Parathyroid adenoma (tissue), 2 donors: ENCODE measurements at regions not wholly inside any gene's neighbourhood (a gene's known extent, or its start where the extent isn't known, plus 50 kb on each side); places are given as distances from the start of the nearest gene placed in this dataset.

Experiments used
- H2AFZ ChIP-seq: fragments of 300-600 bp; sonication (generic); one replicate; pipeline ENCODE4 v1.7.0; 2017; ENCODE audit warnings: antibody characterized with exemption, mild to moderate bottlenecking
- H3K27ac ChIP-seq: fragments of 300-600 bp; sonication (generic); one replicate; pipeline ENCODE4 v1.7.0; 2017
- H3K27me3 ChIP-seq: fragments of 300-600 bp; sonication (generic); one replicate; pipeline ENCODE4 v1.7.0; 2017; ENCODE audit warnings: low read length; ENCODE audit not compliant: control insufficient read depth, insufficient read depth
- H3K36me3 ChIP-seq: fragments of 300-600 bp; sonication (generic); one replicate; pipeline ENCODE4 v1.7.0; 2017; ENCODE audit warnings: low read length; ENCODE audit not compliant: control insufficient read depth, insufficient read depth
- H3K4me1 ChIP-seq: fragments of 300-600 bp; sonication (generic); one replicate; pipeline ENCODE4 v1.7.0; 2017; ENCODE audit warnings: control low read depth
- H3K4me2 ChIP-seq: fragments of 300-600 bp; sonication (generic); one replicate; pipeline ENCODE4 v1.7.0; 2017; ENCODE audit warnings: low read length
- H3K4me3 ChIP-seq: fragments of 300-600 bp; sonication (generic); one replicate; pipeline ENCODE4 v1.7.0; 2017; ENCODE audit warnings: low read depth, low read length
- H3K79me2 ChIP-seq: fragments of 300-600 bp; sonication (generic); one replicate; pipeline ENCODE4 v1.7.0; 2017; ENCODE audit warnings: control low read depth
- H3K9ac ChIP-seq: fragments of 300-600 bp; sonication (generic); one replicate; pipeline ENCODE4 v1.7.0; 2017; ENCODE audit warnings: mild to moderate bottlenecking
- H3K9me3 ChIP-seq: fragments of 300-600 bp; sonication (generic); one replicate; pipeline ENCODE4 v1.7.0; 2017; ENCODE audit warnings: low read length; ENCODE audit not compliant: control insufficient read depth
- TF ChIP-seq, protein P1 (sequence below): fragments of 300-600 bp; sonication (generic); IDR thresholded peaks from one replicate; pipeline ENCODE4 v1.7.0; 2017; ENCODE audit warnings: antibody characterized with exemption, mild to moderate bottlenecking
- donor health status: primary hyperparathyroidism.

DNA sequence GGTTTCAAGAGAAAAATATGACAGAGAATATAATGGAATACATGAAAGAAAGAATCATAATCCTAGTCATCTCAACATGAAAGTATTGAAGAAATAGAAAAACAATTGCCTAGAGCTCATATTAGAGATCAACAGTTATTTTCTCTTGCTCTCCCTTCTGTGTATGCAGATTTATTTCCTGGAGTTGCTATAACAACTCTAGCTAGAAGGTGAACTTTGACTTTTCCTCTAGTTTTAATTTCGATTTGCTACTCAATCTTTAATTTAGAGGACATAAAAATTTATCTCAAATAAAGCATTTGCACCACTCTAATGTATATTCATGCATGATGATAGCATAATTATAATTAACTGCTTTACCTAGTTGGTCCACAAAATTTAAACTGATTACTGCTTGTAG lies 84.6 kb upstream of the PICALM start:
- no peaks in the 10 kb centered on the region for H3K36me3 ChIP-seq
- no peak overlapping the region for H3K9ac ChIP-seq
- H3K79me2 ChIP-seq, result no peaks in the 10 kb centered on the region
- H3K4me1 ChIP-seq, result peaks cover 25% of the 10 kb centered on the region
- TF ChIP-seq, protein P1, sequence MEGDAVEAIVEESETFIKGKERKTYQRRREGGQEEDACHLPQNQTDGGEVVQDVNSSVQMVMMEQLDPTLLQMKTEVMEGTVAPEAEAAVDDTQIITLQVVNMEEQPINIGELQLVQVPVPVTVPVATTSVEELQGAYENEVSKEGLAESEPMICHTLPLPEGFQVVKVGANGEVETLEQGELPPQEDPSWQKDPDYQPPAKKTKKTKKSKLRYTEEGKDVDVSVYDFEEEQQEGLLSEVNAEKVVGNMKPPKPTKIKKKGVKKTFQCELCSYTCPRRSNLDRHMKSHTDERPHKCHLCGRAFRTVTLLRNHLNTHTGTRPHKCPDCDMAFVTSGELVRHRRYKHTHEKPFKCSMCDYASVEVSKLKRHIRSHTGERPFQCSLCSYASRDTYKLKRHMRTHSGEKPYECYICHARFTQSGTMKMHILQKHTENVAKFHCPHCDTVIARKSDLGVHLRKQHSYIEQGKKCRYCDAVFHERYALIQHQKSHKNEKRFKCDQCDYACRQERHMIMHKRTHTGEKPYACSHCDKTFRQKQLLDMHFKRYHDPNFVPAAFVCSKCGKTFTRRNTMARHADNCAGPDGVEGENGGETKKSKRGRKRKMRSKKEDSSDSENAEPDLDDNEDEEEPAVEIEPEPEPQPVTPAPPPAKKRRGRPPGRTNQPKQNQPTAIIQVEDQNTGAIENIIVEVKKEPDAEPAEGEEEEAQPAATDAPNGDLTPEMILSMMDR, result no peak
- H3K4me3 ChIP-seq, result no peak overlapping the region
- H3K27me3 ChIP-seq, result no peaks in the 10 kb centered on the region
- peak overlapping the region; percentile 32 for H3K27ac ChIP-seq
- H3K9me3 ChIP-seq, result no peaks in the 10 kb centered on the region
- no peak overlapping the region for H3K4me2 ChIP-seq
- H2AFZ ChIP-seq, result peak overlapping the region; percentile 22

DNA sequence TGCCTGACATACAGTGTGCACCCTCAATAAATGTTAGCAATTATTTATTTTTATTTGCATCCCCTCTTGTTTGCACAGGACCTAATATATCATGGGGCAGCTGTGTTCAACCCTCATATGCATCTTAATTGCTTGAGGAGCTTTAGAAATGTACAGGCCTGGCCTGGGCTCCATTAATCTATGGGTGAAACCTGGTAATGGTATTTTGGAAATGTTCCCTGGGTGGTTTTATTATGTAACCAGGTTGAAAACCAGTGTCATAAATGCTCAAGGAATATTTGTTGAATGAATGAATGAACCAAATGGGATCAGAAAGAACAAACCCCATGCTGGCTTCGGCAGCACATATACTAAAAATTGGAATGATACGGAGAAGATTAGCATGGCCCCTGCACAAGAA lies 84.0 kb upstream of the PICALM start:
- Histone ChIP-seq H3K27ac (peak overlapping the region; percentile 32), H3K27me3 (no peaks in the 10 kb centered on the region), H3K9ac (no peak overlapping the region), H3K9me3 (no peaks in the 10 kb centered on the region), H3K4me2 (no peak overlapping the region), H3K4me1 (peaks cover 20% of the 10 kb centered on the region), H2AFZ (no peak overlapping the region), H3K36me3 (no peaks in the 10 kb centered on the region), H3K4me3 (no peak overlapping the region), H3K79me2 (no peaks in the 10 kb centered on the region)
- TF ChIP-seq, protein P1, result no peak

DNA sequence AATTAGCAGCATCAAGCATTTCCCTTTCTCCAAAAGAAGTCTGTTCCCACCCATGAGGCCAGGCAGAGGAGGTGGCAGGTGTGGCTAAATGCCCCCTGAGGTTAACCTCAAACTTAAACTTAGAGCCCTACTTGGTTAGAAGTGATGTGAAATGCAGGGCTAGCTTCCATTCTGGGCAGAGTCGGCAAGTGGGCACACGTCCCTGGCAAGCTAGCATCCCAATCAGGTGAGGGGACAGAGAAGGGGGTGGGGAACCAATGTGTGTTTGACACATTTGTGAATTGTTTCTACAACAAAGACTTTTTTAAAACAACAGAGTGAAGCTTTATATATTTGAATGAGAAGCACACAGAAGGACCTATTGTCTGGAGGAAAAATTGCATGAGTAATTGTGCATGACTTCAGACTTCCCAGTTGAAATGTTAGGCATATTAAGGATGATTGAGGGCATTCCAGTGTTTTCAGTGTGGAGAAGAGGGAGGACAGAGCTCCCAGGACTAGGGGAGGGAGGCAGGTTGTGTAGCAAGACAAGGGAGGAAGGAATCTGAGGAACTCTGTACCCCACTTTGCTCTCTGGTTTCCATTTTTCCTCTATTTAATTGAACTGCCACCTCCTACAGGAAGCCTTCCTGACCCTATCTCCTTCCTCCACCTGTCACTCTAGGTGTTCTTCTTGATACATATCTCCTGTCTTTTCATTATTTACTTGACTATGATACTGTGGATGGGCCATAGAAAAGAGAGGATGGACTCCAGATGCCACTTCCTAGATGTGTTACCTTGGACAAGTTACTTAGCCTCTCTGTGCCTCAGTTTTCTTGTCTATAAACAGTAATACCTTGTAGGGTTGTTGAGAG lies 83.3 kb upstream of the PICALM start:
- Histone ChIP-seq H3K27ac (peak overlapping the region; percentile 60), H3K27me3 (no peaks in the 10 kb centered on the region), H3K36me3 (no peaks in the 10 kb centered on the region), H3K9me3 (no peaks in the 10 kb centered on the region), H3K4me1 (peaks cover 13% of the 10 kb centered on the region), H3K9ac (no peak overlapping the region), H2AFZ (peak overlapping the region; percentile 50), H3K4me3 (no peak overlapping the region), H3K79me2 (no peaks in the 10 kb centered on the region), H3K4me2 (no peak overlapping the region)
- TF ChIP-seq, protein P1, result no peak

DNA sequence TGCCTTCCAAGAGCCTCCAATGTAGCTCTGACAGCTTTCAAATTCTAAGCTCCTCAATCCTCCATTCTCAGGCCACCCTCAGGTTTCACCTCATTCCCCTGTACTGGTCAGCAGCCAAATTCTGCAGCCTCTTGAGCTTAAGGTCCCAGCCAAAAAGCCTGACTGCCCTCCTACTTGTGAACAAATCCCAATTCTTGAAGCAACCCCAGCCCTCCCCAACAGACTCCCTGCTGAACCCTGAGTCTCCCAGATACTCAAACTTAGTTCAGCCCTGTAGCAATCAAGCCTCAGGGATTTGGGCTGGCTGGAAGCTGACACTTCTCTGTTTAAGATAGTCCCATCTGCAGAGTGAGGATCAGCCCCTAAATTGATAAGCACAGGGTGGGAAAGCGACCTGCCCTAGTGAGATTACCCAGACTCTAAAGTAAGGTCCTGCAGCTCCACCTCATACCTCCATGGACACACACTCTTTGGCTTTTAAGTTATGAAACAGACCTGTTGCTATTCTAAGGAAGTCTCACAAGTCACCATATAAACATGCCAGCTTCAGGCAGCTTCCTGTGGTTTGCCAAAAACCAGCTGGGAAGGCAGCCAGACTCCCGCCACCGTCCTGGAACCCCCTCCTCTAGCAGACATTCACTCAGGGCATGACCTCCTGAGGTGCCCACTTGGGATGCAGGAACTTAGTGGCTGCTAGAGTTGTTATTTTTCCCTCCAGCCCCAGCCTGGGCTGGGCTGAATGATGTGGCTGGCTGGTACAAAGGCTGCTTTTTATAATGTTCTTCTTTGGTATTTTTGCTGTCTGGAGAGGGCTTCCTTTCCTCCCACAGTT lies 82.5 kb upstream of the PICALM start:
- Histone ChIP-seq H3K4me3 (no peak overlapping the region), H3K9me3 (no peaks in the 10 kb centered on the region), H3K4me2 (no peak overlapping the region), H3K27ac (peak overlapping the region; percentile 60), H3K9ac (no peak overlapping the region), H3K27me3 (no peaks in the 10 kb centered on the region), H3K4me1 (peaks cover 8% of the 10 kb centered on the region), H3K36me3 (no peaks in the 10 kb centered on the region), H2AFZ (peak overlapping the region; percentile 50), H3K79me2 (no peaks in the 10 kb centered on the region)
- TF ChIP-seq, protein P1, result no peak
